Endometrium (tissue), 2 donors: ENCODE measurements at regions not wholly inside any gene's neighbourhood (a gene's known extent, or its start where the extent isn't known, plus 50 kb on each side); places are given as distances from the start of the nearest gene placed in this dataset.

Source experiments
- FAIRE-seq: peaks from 2 replicates; lab custom pipeline; 2012; peaks lifted over from hg19 to GRCh38; lab: Jason Lieb, UNC
- donor health status: control.
- donor health status: control.

- no peak for FAIRE-seq
These were observed 52.9 kb upstream of the MAF start for GRCh38 chr16:79653373-79653891.

- FAIRE-seq = no peak
These were observed 50.8 kb upstream of the MAF start for GRCh38 chr16:79651363-79651762.
